ENCODE measurements at regions not wholly inside any gene's neighbourhood (a gene's known extent, or its start where the extent isn't known, plus 50 kb on each side); places are given as distances from the start of the nearest gene placed in this dataset.

DNA sequence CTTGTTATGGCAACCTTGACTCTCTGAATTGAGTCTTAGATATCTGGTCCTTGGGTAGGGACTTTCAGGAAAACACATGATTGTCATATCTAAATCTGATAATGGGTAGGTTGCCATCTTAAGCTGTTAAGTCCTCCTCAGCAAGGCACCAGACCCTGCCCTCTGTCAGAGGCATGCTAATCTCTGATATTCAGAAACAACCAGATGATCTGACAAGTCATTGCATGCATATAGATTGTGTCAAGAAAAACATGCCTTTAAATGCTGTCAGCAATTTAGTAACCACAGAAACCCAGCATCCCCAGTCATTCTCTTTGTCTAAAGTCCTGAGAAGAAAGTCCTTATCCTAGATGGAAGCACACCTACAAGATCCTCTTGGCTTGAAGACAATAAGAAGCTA lies 149.1 kb downstream of the EDN1 start:
- TF ChIP-seq POLR2A (IDR thresholded peaks at IDR 0.05; ENCODE audit: low read length) (no peak), GATA1 (IDR thresholded peaks at IDR 0.05; ENCODE audit: low read depth, low read length) (no peak)
